Astrocyte of the spinal cord (primary cell): ENCODE measurements at regions not wholly inside any gene's neighbourhood (a gene's known extent, or its start where the extent isn't known, plus 50 kb on each side); places are given as distances from the start of the nearest gene placed in this dataset.

Experiments used
- DNase-seq: peaks from one replicate; pipeline ENCODE4 v3.0.0; 2011; ENCODE audit warnings: low read depth, low spot score
- H3K4me3 ChIP-seq: 2 replicates; pipeline ENCODE4 v1.5.1; 2011; ENCODE audit warnings: low read depth, mild to moderate bottlenecking, low read length, moderate library complexity
- CTCF ChIP-seq: IDR thresholded peaks from 2 replicates; pipeline ENCODE4 v1.5.1; 2012; ENCODE audit warnings: low read depth, mild to moderate bottlenecking, low read length, inconsistent platforms
- in situ Hi-C: cut with HindIII; loops from 2 replicates; pipeline ENCODE4 v1.10.0; 2017; ENCODE audit warnings: low sequenced_read_pairs

- DNase-seq = no peak
- no peak for TF ChIP-seq CTCF
- in situ Hi-C loops = no loop called here
- no peak overlapping the region for H3K4me3 ChIP-seq
Observed at GRCh38 chr5:15447209-15447608, 52.8 kb upstream of the FBXL7 start.

- in situ Hi-C loops = no loop called here
- no peak overlapping the region for H3K4me3 ChIP-seq
- DNase-seq = peak; percentile 48
- no peak for TF ChIP-seq CTCF
Observed at GRCh38 chr5:15446552-15446951, 53.4 kb upstream of the FBXL7 start.

GRCh38 chr5:15442193-15442570 is 57.8 kb upstream of the FBXL7 start:
- in situ Hi-C loops = no loop called here
- no peak overlapping the region for H3K4me3 ChIP-seq
- TF ChIP-seq CTCF = no peak
- no peak for DNase-seq

GRCh38 chr5:15441433-15442192 is 58.4 kb upstream of the FBXL7 start:
- no peak overlapping the region for H3K4me3 ChIP-seq
- in situ Hi-C loops = no loop called here
- no peak for TF ChIP-seq CTCF
- DNase-seq = no peak

GRCh38 chr5:15440434-15440833 is 59.5 kb upstream of the FBXL7 start:
- no peak for DNase-seq
- in situ Hi-C loops = no loop called here
- no peak for TF ChIP-seq CTCF
- no peak overlapping the region for H3K4me3 ChIP-seq

GRCh38 chr5:15439801-15440200 is 60.2 kb upstream of the FBXL7 start:
- in situ Hi-C loops = no loop called here

More at GRCh38 chr5:15439801-15440200, 60.2 kb upstream of the FBXL7 start:
- DNase-seq = no peak
- no peak overlapping the region for H3K4me3 ChIP-seq
- TF ChIP-seq CTCF = no peak
